Psoas muscle (tissue), 7 donors: ENCODE measurements at regions not wholly inside any gene's neighbourhood (a gene's known extent, or its start where the extent isn't known, plus 50 kb on each side); places are given as distances from the start of the nearest gene placed in this dataset.

Source experiments
- ATAC-seq, 4 donors: fragments of 200-7000 bp; cut with Tn5 transposase; one replicate each; pipeline ENCODE4 v1.9.1; 2020; ENCODE audit warnings: moderate library complexity in 3 of 4, mild to moderate bottlenecking in 2 of 4
- DNase-seq, 2 donors: peaks; one replicate each; pipeline ENCODE4 v3.0.0-alpha.2; 2020
- H3K27ac ChIP-seq: fragments of 200-600 bp; one replicate; pipeline ENCODE4 v1.8.0; 2022
- H3K27me3 ChIP-seq, 3 donors: fragments of 200-600 bp in 1 of 3; one replicate each; pipeline versions ENCODE4 v1.6.1 to v1.8.0; 2013 to 2022; ENCODE audit warnings: low read length in 2 of 3, mild to moderate bottlenecking in 2 of 3, moderate library complexity in 1 of 3; ENCODE audit not compliant: insufficient read depth in 3 of 3
- H3K36me3 ChIP-seq, 2 donors: fragments of 200-600 bp in 1 of 2; one replicate each; pipeline versions ENCODE4 v1.6.1 to v1.8.0; 2013 to 2022; ENCODE audit warnings: low read depth in 1 of 2, mild to moderate bottlenecking in 1 of 2, moderate library complexity in 1 of 2; ENCODE audit not compliant: insufficient read depth in 1 of 2
- H3K4me1 ChIP-seq: fragments of 200-600 bp; one replicate; pipeline ENCODE4 v1.8.0; 2022
- H3K4me3 ChIP-seq: fragments of 200-600 bp; one replicate; pipeline ENCODE4 v1.8.0; 2022; ENCODE audit warnings: mild to moderate bottlenecking
- H3K9me3 ChIP-seq: fragments of 200-600 bp; one replicate; pipeline ENCODE4 v1.8.0; 2022
- CTCF ChIP-seq: fragments of 200-600 bp; IDR thresholded peaks from one replicate; pipeline ENCODE4 v1.8.0; 2022; ENCODE audit warnings: antibody characterized with exemption
- WGBS, 3 donors: extraction: QIAGEN DNeasy Blood & Tissue Kit; methylation state at CpG; one replicate each; pipeline versions ENCODE4 v1.1.6 to v1.1.7; 2013; 5-methylcytosine and 5-hydroxymethylcytosine counted together
- intact Hi-C, 2 donors: fragments of 100-400 bp; cut with DNase I; formaldehyde crosslinking; loops; one replicate each; pipeline versions ENCODE4 v1.11.0 to v1.14.2; 2022
- donor health status: healthy with polysubstance abuse.
- donor health status: DM: no; HTN: no; CAD: no; lungs with moderate emphysema.
- donor health status: Bipolar disorder and iron deficiency.
- donor health status: healthy.
- donor health status: DM: yes; HTN: yes; CAD: no.
- donor health status: DM: no; HTN: no; CAD: no.
- donor health status: DM: yes; HTN: yes; CAD: no.

GRCh38 chr11:80458376-80458775 is 1017.5 kb upstream of the TENM4 start:
- TF ChIP-seq CTCF: no peak
- H3K27ac ChIP-seq: no peak overlapping the region
- DNase-seq (no peak), ATAC-seq (no peak)
- H3K9me3 ChIP-seq: no peaks in the 10 kb centered on the region
- H3K4me1 ChIP-seq: no peaks in the 10 kb centered on the region
- H3K36me3 ChIP-seq: no peaks in the 10 kb centered on the region
- 30 to 43% (median 35%) methylated on average over 3 of the region's 3 CpGs for WGBS, 3 donors
- no peak overlapping the region for H3K4me3 ChIP-seq
- H3K27me3 ChIP-seq: no peaks in the 10 kb centered on the region
- intact Hi-C loops: no loop called here

- WGBS, 3 donors: 77 to 89% (median 82%) methylated on average over 2 of the region's 2 CpGs
- intact Hi-C loops: no loop called here
- no peaks in the 10 kb centered on the region for H3K36me3 ChIP-seq
- TF ChIP-seq CTCF: no peak
- H3K27ac ChIP-seq: no peak overlapping the region
- no peak overlapping the region for H3K4me3 ChIP-seq
- no peaks in the 10 kb centered on the region for H3K27me3 ChIP-seq
- DNase-seq (no peak), ATAC-seq (no peak)
- no peaks in the 10 kb centered on the region for H3K9me3 ChIP-seq
- H3K4me1 ChIP-seq: no peaks in the 10 kb centered on the region
These were observed 1017.0 kb upstream of the TENM4 start for GRCh38 chr11:80457823-80458222.

DNA sequence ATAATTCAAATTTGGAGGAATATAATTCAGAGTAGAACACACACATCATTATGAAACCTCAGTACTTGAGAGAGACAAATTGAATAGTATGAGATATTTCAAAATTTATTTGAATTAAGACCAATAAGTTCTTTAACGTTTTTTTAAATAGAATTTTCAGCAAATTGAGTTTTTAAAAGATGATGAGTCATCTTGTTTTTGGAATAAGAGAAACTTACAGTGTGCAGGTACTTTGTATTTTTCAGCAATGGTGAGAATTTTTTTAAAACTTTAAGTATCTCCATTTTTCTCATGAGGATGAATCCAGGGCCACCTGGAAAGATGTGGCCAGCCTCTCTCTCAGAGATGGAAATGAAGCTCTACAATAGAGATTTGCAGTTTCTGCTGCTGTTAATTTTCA is 1015.0 kb upstream of the TENM4 start:
- H3K4me1 ChIP-seq: no peaks in the 10 kb centered on the region
- TF ChIP-seq CTCF: no peak
- 33 to 56% (median 47%) methylated on average over 1 of the region's 1 CpG for WGBS, 3 donors
- H3K9me3 ChIP-seq: no peaks in the 10 kb centered on the region
- no peak for DNase-seq
- intact Hi-C loops: no loop called here
- no peak for ATAC-seq
- no peak overlapping the region for H3K27ac ChIP-seq
- H3K27me3 ChIP-seq: no peaks in the 10 kb centered on the region
- H3K36me3 ChIP-seq: no peaks in the 10 kb centered on the region
- H3K4me3 ChIP-seq: no peak overlapping the region

- TF ChIP-seq CTCF: no peak
- H3K9me3 ChIP-seq: no peaks in the 10 kb centered on the region
- no peaks in the 10 kb centered on the region for H3K4me1 ChIP-seq
- DNase-seq (no peak), ATAC-seq (no peak)
- 51 to 61% (median 60%) methylated on average over 5 of the region's 5 CpGs for WGBS, 3 donors
- no peak overlapping the region for H3K4me3 ChIP-seq
- intact Hi-C loops: no loop called here
- no peaks in the 10 kb centered on the region for H3K36me3 ChIP-seq
- H3K27ac ChIP-seq: no peak overlapping the region
- no peaks in the 10 kb centered on the region for H3K27me3 ChIP-seq
These were observed 1010.3 kb upstream of the TENM4 start for GRCh38 chr11:80451105-80451504.

GRCh38 chr11:80448709-80449108 is 1007.9 kb upstream of the TENM4 start:
- no peak for ATAC-seq
- intact Hi-C loops: no loop called here
- Histone ChIP-seq H3K27ac (no peak overlapping the region), H3K9me3 (no peaks in the 10 kb centered on the region), H3K4me1 (no peaks in the 10 kb centered on the region), H3K27me3 (no peaks in the 10 kb centered on the region), H3K4me3 (no peak overlapping the region), H3K36me3 (no peaks in the 10 kb centered on the region)
- TF ChIP-seq CTCF: no peak
- no peak for DNase-seq
- WGBS, 3 donors: 52 to 60% (median 59%) methylated on average over 2 of the region's 2 CpGs
